ENCODE measurements at regions not wholly inside any gene's neighbourhood (a gene's known extent, or its start where the extent isn't known, plus 50 kb on each side); places are given as distances from the start of the nearest gene placed in this dataset.

- no peak for DNase-seq
- Histone ChIP-seq H3K4me2 (ENCODE audit: low read length) (no peak overlapping the region), H2AK5ac (ENCODE audit: low read length) (no peak overlapping the region), H4K8ac (ENCODE audit: low read depth, low read length) (no peak overlapping the region), H3K36me3 (ENCODE audit: control insufficient read depth, insufficient read depth, low read length) (no peaks in the 10 kb centered on the region), H3K27ac (ENCODE audit: low read depth, low read length) (no peak overlapping the region), H2BK5ac (ENCODE audit: low read length) (no peak overlapping the region), H3K4me3 (ENCODE audit: low read length) (no peak overlapping the region), H3K23ac (ENCODE audit: low read length) (no peak overlapping the region), H3K9ac (ENCODE audit: low read length) (no peak overlapping the region), H3K27me3 (ENCODE audit: insufficient read depth, low read length, poor library complexity) (no peaks in the 10 kb centered on the region), H3K18ac (ENCODE audit: low read length) (no peak overlapping the region), H3K79me1 (ENCODE audit: low read length) (no peaks in the 10 kb centered on the region), H3K4me1 (ENCODE audit: control insufficient read depth, low read depth, low read length) (no peaks in the 10 kb centered on the region), H2BK120ac (ENCODE audit: low read depth, low read length) (no peak overlapping the region), H3K56ac (ENCODE audit: low read length) (no peak overlapping the region), H3K4ac (ENCODE audit: low read depth, low read length) (no peak overlapping the region), H4K5ac (ENCODE audit: low read length) (no peak overlapping the region), H2BK15ac (replicated peaks; ENCODE audit: low read depth) (no peak overlapping the region), H3K79me2 (ENCODE audit: control insufficient read depth, insufficient read depth, low read length) (no peaks in the 10 kb centered on the region)
- WGBS (ENCODE audit: extremely low coverage, insufficient coverage, low lambda C conversion rate), result no CpG with 5 or more reads among the region's 7 CpGs
These were observed 76.0 kb upstream of the SLC25A26 start for GRCh38 chr3:66144568-66145407.

DNA sequence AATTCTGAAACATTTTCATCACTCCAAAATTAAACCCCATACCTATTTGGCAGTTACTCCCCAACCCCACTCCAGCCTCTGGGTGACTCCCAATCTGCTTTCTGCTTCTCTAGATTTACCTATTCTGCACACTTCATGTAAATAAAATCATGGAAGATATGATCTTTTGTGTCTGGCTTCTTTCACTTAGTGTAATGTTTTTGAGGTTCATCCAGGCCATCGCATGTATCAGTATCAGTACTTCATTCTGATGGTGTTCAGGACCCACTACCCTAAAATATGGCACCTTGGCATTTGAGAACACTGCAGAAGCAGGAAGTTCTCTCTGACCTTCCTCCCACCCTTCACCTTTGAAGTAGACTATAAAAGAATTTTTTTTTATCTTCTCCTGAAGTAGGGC, 78.7 kb upstream of the SLC25A26 start:
- no peak overlapping the region for H3K56ac ChIP-seq (ENCODE audit: low read length)
- no peaks in the 10 kb centered on the region for H3K79me1 ChIP-seq (ENCODE audit: low read length)
- WGBS (ENCODE audit: extremely low coverage, insufficient coverage, low lambda C conversion rate), result no CpG with 5 or more reads among the region's 1 CpG
- no peak overlapping the region for H4K5ac ChIP-seq (ENCODE audit: low read length)
- no peaks in the 10 kb centered on the region for H3K36me3 ChIP-seq (ENCODE audit: control insufficient read depth, insufficient read depth, low read length)
- H2BK15ac ChIP-seq (replicated peaks; ENCODE audit: low read depth), result no peak overlapping the region
- no peak overlapping the region for H3K4me3 ChIP-seq (ENCODE audit: low read length)
- H3K27ac ChIP-seq (ENCODE audit: low read depth, low read length), result no peak overlapping the region
- H3K4me2 ChIP-seq (ENCODE audit: low read length), result no peak overlapping the region
- H3K9ac ChIP-seq (ENCODE audit: low read length), result no peak overlapping the region
- no peaks in the 10 kb centered on the region for H3K79me2 ChIP-seq (ENCODE audit: control insufficient read depth, insufficient read depth, low read length)
- no peaks in the 10 kb centered on the region for H3K4me1 ChIP-seq (ENCODE audit: control insufficient read depth, low read depth, low read length)
- H4K8ac ChIP-seq (ENCODE audit: low read depth, low read length), result no peak overlapping the region
- H3K27me3 ChIP-seq (ENCODE audit: insufficient read depth, low read length, poor library complexity), result no peaks in the 10 kb centered on the region
- no peak overlapping the region for H3K4ac ChIP-seq (ENCODE audit: low read depth, low read length)
- no peak overlapping the region for H3K23ac ChIP-seq (ENCODE audit: low read length)
- H2AK5ac ChIP-seq (ENCODE audit: low read length), result no peak overlapping the region
- no peak overlapping the region for H3K18ac ChIP-seq (ENCODE audit: low read length)
- H2BK120ac ChIP-seq (ENCODE audit: low read depth, low read length), result no peak overlapping the region
- H2BK5ac ChIP-seq (ENCODE audit: low read length), result no peak overlapping the region
- no peak for DNase-seq

DNA sequence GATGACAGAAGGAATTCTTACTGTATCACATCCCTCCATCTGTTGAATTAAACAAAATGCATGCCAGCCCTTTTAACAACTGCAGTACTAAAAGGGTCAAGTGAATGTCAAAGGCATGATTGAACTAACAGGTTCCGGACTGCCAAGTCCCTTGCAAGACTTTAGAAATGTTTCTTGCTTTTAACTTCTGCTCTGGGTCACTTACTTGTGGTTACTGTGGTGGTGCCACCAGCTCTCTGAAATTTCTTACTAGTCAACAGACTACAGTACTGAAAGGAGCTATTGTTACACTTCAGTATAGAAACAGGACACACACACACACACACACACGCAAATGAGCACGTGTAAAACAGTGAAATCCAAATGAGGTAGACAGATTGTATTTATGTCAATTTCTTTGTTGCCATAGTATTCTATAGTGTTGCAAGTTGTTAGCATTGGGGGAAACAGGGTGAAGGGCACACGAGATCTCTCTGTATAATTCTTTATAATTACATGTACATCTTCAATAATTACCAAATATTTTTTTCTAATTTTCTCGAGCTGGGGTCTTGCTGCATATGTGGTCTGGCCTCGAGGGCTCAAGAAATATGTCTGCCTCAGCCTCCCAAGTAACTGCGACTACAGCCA, 79.9 kb upstream of the SLC25A26 start:
- Histone ChIP-seq H3K4me3 (ENCODE audit: low read length) (no peak overlapping the region), H2AK5ac (ENCODE audit: low read length) (no peak overlapping the region), H3K56ac (ENCODE audit: low read length) (no peak overlapping the region), H3K27me3 (ENCODE audit: insufficient read depth, low read length, poor library complexity) (no peaks in the 10 kb centered on the region), H2BK120ac (ENCODE audit: low read depth, low read length) (no peak overlapping the region), H2BK15ac (replicated peaks; ENCODE audit: low read depth) (no peak overlapping the region), H3K79me1 (ENCODE audit: low read length) (no peaks in the 10 kb centered on the region), H4K8ac (ENCODE audit: low read depth, low read length) (no peak overlapping the region), H3K4me1 (ENCODE audit: control insufficient read depth, low read depth, low read length) (no peaks in the 10 kb centered on the region), H3K79me2 (ENCODE audit: control insufficient read depth, insufficient read depth, low read length) (no peaks in the 10 kb centered on the region), H3K27ac (ENCODE audit: low read depth, low read length) (no peak overlapping the region), H3K4ac (ENCODE audit: low read depth, low read length) (no peak overlapping the region), H4K5ac (ENCODE audit: low read length) (no peak overlapping the region), H3K36me3 (ENCODE audit: control insufficient read depth, insufficient read depth, low read length) (no peaks in the 10 kb centered on the region), H3K4me2 (ENCODE audit: low read length) (no peak overlapping the region), H3K9ac (ENCODE audit: low read length) (no peak overlapping the region), H3K18ac (ENCODE audit: low read length) (no peak overlapping the region), H3K23ac (ENCODE audit: low read length) (no peak overlapping the region), H2BK5ac (ENCODE audit: low read length) (no peak overlapping the region)
- DNase-seq, result no peak
- WGBS (ENCODE audit: extremely low coverage, insufficient coverage, low lambda C conversion rate), result no CpG with 5 or more reads among the region's 7 CpGs

DNA sequence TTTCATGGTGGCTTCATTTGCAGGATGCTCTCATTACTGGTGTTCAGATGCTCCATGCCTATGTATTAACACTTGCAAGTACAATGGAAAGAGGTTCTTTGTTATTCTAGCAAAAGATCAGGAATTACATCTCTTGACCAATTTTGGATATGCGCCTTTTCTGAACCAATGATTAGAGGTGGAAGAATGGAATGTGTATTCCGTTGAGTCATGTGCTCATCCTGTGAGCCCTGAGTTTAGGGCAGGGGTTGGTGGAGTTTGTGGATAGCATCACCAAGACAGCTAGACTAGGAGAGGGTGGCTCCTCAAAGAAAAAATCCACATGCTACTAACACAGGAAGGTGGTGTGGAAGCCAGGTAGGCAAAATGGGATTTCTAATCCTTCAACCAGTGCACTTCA, 80.7 kb upstream of the SLC25A26 start:
- DNase-seq, result no peak
- H3K4me2 ChIP-seq (ENCODE audit: low read length), result no peak overlapping the region
- H3K18ac ChIP-seq (ENCODE audit: low read length), result no peak overlapping the region
- H3K23ac ChIP-seq (ENCODE audit: low read length), result no peak overlapping the region
- no peak overlapping the region for H3K4ac ChIP-seq (ENCODE audit: low read depth, low read length)
- H2BK120ac ChIP-seq (ENCODE audit: low read depth, low read length), result no peak overlapping the region
- no peak overlapping the region for H4K8ac ChIP-seq (ENCODE audit: low read depth, low read length)
- H3K56ac ChIP-seq (ENCODE audit: low read length), result no peak overlapping the region
- H3K79me1 ChIP-seq (ENCODE audit: low read length), result no peaks in the 10 kb centered on the region
- H3K27me3 ChIP-seq (ENCODE audit: insufficient read depth, low read length, poor library complexity), result no peaks in the 10 kb centered on the region
- no peaks in the 10 kb centered on the region for H3K79me2 ChIP-seq (ENCODE audit: control insufficient read depth, insufficient read depth, low read length)
- H2AK5ac ChIP-seq (ENCODE audit: low read length), result no peak overlapping the region
- H3K27ac ChIP-seq (ENCODE audit: low read depth, low read length), result no peak overlapping the region
- H2BK5ac ChIP-seq (ENCODE audit: low read length), result no peak overlapping the region
- no CpG with 5 or more reads among the region's 2 CpGs for WGBS (ENCODE audit: extremely low coverage, insufficient coverage, low lambda C conversion rate)
- no peaks in the 10 kb centered on the region for H3K4me1 ChIP-seq (ENCODE audit: control insufficient read depth, low read depth, low read length)
- no peaks in the 10 kb centered on the region for H3K36me3 ChIP-seq (ENCODE audit: control insufficient read depth, insufficient read depth, low read length)
- no peak overlapping the region for H4K5ac ChIP-seq (ENCODE audit: low read length)
- no peak overlapping the region for H3K9ac ChIP-seq (ENCODE audit: low read length)
- no peak overlapping the region for H3K4me3 ChIP-seq (ENCODE audit: low read length)
- no peak overlapping the region for H2BK15ac ChIP-seq (replicated peaks; ENCODE audit: low read depth)

GRCh38 chr3:66139415-66139814, 81.4 kb upstream of the SLC25A26 start:
- no peak overlapping the region for H3K4me2 ChIP-seq (ENCODE audit: low read length)
- H3K4me1 ChIP-seq (ENCODE audit: control insufficient read depth, low read depth, low read length), result no peaks in the 10 kb centered on the region
- H2BK120ac ChIP-seq (ENCODE audit: low read depth, low read length), result no peak overlapping the region
- no peaks in the 10 kb centered on the region for H3K79me2 ChIP-seq (ENCODE audit: control insufficient read depth, insufficient read depth, low read length)
- no peak overlapping the region for H3K56ac ChIP-seq (ENCODE audit: low read length)
- H2AK5ac ChIP-seq (ENCODE audit: low read length), result no peak overlapping the region
- no peak overlapping the region for H3K9ac ChIP-seq (ENCODE audit: low read length)
- H4K8ac ChIP-seq (ENCODE audit: low read depth, low read length), result no peak overlapping the region
- H3K4me3 ChIP-seq (ENCODE audit: low read length), result no peak overlapping the region
- no peak overlapping the region for H2BK5ac ChIP-seq (ENCODE audit: low read length)
- no peaks in the 10 kb centered on the region for H3K36me3 ChIP-seq (ENCODE audit: control insufficient read depth, insufficient read depth, low read length)
- no peak overlapping the region for H3K27ac ChIP-seq (ENCODE audit: low read depth, low read length)
- no peaks in the 10 kb centered on the region for H3K27me3 ChIP-seq (ENCODE audit: insufficient read depth, low read length, poor library complexity)
- H3K4ac ChIP-seq (ENCODE audit: low read depth, low read length), result no peak overlapping the region
- no CpG with 5 or more reads among the region's 5 CpGs for WGBS (ENCODE audit: extremely low coverage, insufficient coverage, low lambda C conversion rate)
- H3K18ac ChIP-seq (ENCODE audit: low read length), result no peak overlapping the region
- H3K23ac ChIP-seq (ENCODE audit: low read length), result no peak overlapping the region
- H4K5ac ChIP-seq (ENCODE audit: low read length), result no peak overlapping the region
- no peaks in the 10 kb centered on the region for H3K79me1 ChIP-seq (ENCODE audit: low read length)
- DNase-seq, result no peak
- H2BK15ac ChIP-seq (replicated peaks; ENCODE audit: low read depth), result no peak overlapping the region
